HG02938 (cell line): ENCODE measurements at regions not wholly inside any gene's neighbourhood (a gene's known extent, or its start where the extent isn't known, plus 50 kb on each side); places are given as distances from the start of the nearest gene placed in this dataset.
"Not testable (repeated sequence)": the region's sequence is repeated elsewhere in the genome, so short reads cannot be mapped to it uniquely, and the experiment has no call there.

Source experiments
- ATAC-seq: cut with Tn5 transposase; IDR thresholded peaks from one replicate; pipeline ENCODE4 v1.9.1; 2021; ENCODE audit warnings: mild to moderate bottlenecking, moderate library complexity; ENCODE audit not compliant: unreplicated experiment

DNA sequence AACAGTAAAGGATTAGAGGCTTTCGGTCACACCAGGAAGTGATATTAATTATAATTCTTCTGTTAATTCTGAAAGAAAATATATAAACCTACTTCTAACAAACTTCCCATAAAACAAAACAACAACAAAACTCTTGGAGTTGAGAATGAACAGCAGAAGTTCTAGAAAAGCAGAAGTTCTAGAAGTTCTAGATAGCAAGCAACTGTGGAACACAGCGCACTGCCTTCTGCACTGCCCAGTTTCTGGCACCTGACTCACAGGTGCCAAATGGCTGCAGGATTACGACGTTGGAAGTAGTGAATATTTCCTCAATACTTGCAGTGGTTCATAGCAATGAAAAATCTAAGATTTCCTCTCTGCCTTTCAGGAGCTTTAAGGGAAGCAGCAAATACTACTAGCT lies 132.2 kb downstream of the OR13A1 start:
- ATAC-seq: no peak

- ATAC-seq: no peak
Measured at GRCh38 chr10:45197816-45198485, 117.5 kb downstream of the OR13A1 start.

GRCh38 chr10:45198486-45199204 lies 116.8 kb downstream of the OR13A1 start:
- no peak for ATAC-seq

DNA sequence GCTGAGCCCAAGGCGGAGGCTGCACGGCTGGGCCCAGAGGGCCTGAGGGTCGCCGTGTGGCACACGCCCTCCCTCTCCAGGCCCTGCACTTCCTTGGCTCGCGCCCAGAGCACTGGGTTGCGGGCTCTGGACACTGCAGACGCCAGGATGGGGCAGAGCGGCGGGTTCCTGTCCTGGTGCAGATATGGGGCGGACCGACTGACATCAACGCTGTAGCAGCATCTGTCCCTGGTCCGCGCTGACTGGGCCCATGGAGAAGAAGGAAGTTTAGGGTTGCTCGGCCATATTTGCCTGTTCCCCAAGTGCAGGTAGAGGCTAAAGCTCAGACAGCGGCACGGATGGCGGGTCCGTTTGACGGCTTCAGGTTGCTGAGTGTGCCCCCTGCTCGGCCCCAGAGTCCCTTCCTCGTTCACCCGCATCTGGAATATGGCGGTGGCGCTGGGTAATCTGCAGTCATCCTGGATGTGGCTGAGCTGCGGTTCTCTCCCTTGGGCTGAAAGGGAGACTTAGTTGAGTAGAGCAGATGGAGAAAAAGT lies 116.1 kb downstream of the OR13A1 start:
- ATAC-seq: no peak

DNA sequence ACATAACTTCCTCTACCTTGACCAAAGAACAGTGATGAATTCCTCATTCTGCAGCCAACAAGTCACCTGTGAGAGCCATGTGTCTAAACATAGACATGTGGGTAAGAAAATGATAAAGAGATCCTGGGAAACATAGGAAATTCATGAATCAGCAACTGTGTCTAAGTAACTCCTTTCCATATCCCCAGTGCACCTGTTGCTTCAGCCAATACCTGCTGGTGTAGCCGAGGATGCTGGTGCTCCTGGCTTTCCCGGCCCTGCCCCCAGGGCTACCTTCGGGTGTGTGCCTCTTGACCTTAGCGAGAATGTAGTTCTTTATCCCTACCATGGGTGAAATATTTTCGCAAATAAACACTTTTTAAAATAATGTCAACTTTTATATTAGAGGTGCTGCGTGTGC lies 114.1 kb downstream of the OR13A1 start:
- no peak for ATAC-seq

- ATAC-seq: no peak
Measured at GRCh38 chr10:45202242-45202641, 113.2 kb downstream of the OR13A1 start.

GRCh38 chr10:45204954-45205775 lies 110.2 kb downstream of the OR13A1 start:
- ATAC-seq: no peak

DNA sequence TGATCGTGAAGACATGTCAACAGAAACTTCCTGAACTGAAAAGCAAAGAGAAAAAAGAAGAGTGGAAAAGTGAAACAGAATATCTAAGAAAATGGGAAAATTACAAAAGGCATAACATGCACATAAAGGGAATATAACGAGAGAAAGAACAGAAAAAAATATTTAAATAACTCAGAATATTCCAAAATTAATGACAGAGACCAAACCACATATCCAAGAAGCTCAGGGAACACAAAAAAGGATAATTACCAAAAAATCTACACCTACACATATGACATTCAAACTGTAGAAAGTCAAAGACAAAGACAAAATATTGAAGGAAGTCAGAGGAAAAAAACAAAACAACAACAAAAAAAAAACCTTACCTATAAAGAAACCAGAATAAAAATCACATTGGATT lies 105.5 kb downstream of the OR13A1 start:
- no peak for ATAC-seq

GRCh38 chr10:45211576-45211975 lies 103.8 kb downstream of the OR13A1 start:
- no peak for ATAC-seq

- no peak for ATAC-seq
Measured at GRCh38 chr10:45219416-45219815, 96.0 kb downstream of the OR13A1 start.

DNA sequence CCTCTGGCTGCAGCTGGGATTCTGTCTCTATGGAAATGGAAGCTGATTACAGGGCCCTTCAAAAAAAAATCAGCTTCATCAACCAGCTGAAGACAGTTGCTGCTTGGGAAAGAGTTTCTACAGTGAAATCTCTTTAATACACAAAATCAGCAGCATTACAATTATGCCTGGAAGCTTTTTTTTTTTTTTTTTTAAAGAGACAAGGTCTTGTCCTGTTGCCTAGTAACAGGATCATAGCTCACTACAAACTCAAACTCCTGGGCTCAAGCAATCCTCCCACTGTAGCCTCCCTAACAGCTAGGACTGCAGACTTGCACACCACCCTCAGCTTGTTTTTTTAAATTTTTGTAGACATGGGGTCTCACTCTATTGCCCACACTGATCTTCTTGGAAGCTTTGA lies 94.5 kb downstream of the OR13A1 start:
- ATAC-seq: no peak

DNA sequence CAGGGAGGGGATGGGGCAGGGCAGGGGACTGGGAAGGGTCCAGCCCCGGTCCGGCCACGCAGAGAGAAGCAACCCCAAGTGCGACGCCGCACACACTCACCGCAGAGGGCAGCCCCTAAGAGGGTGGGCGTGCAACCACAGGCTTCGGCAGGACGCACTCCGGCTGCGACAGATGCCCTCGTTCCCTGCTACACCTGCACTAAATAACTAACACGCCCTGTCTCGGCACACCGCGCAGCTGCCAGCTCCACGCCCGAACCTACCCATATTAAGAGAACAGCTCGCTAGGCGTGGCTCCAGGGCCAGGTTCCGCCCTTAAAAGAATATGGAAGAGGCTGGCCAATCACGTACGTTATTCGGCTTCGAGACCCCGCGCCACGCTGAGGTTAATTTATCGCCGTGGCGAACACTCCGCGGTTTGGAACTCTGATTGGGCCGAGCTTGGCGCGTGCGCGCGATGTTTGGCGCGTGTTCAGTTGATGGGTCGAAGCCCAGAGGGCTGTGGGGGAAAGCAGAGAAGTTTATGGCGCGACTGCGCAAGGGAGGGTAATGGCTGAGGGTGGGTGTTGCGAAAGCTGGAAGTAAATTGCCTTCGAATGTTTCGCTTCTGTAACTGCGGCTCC lies 91.1 kb downstream of the OR13A1 start:
- ATAC-seq: no peak

DNA sequence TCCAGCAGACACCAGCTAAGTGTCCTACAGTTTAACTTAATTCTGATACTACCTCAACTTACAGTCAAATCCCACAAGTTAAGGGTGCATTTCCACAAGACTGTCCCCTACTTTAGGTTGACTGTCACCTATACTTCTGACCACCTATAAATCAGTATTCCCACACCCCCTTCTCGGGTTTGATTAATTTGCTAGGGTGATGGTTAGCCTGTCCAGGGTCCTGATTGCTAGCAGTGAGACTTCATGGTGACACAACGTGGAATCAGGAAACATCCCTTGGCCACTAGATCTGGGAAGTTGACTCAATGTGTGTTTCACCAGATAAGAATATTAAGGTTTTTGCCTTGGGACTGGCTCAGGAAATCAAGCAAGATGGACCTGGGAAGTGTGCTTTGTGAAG lies 88.4 kb downstream of the OR13A1 start:
- ATAC-seq: no peak

DNA sequence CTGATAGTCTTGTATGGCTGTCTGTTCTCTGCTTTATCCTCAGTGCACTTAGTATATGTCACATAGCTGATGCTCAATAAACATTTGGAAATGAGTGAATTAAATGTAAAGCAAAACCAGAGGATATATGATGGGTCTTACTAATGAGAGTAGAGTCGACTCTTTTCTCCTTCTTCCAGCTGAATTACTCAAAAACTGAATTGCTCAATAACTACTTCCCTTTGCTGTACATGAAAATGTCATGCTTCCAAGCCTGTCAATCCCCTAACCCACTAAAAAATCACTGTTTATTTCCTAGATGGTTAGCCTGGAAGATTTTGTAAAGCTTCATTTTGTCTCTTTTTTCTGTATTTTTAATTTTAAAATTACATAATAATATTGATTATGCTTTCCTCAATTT lies 88.0 kb downstream of the OR13A1 start:
- no peak for ATAC-seq

DNA sequence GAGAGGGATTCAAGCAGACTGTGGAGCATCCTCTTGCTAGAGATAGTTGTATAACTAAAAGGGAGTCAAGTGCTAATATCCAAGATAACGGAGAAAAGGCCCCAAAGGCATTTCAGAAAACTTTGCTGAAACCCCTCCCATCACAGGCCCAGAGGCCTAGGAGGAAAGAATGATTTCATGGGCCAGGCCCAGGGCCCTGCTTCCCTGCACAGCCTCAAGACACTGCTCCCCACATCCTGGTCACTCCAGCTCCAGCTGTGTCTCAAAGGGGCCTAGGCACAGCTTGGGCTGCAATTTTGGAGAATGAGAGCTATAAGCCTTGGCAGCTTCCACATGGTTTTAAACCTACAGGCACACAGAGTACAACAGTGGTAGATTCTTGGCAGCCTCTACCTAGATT lies 85.6 kb downstream of the OR13A1 start:
- no peak for ATAC-seq

DNA sequence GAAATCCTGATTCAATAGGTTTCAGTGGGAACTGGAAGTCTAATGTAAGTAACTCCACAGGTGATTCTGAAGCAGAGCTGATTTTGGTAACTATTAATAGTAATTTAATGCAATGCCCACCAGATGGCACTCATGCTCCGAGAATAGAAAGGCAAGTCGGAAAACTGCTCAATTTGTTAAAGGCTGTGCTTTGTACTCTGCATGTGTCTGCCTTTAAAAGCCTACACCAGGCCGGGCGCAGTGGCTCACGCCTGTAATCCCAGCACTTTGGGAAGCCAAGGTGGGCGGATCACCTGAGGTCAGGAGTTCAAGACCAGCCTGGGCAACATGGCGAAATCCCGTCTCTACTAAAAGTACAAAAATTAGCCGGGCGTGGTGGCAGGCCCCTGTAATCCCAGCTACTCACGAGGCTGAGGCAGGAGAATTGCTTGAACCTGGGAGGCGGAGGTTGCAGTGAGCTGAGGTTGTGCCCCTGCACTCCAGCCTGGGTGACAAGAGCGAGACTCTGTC lies 80.1 kb downstream of the OR13A1 start:
- ATAC-seq: not testable (repeated sequence)

DNA sequence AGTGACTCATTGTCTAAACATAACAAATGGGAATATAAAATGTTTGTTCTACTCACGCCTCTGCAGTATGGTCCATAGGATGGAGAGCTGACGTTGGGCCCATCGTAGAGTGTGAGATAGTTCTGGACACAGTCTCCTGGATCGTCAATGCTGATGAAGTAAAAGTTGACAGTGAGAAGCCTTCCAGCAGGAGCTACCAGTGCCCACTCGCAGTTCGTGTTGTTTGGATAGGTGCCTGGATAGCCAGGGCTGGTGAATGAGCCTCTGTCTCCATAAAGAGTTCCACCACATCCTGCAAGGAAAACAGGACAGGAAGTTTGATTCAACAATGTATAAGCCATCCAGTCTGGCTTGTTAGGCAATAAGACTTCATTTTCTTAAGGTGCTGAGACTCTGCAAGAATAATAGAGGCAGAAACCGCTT lies 79.6 kb downstream of the OR13A1 start:
- ATAC-seq: no peak

DNA sequence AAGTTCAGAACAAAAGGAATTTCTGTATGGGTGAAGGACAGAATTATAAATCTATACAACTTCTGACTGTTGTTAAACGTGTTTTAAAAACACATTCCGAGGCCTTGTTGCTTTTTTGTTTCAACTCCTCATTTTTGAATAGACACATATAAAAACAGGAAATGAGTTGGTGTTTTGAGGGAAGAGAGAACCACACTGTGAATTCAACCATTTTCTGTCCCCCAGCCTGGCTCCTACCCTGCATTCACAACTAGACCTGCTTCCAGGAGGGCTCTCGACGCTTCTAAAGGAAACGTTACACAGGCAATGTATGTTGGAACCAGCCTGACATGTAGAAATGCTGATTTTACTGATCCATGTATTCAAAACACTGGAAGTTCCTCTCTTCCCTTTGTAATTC lies 76.5 kb downstream of the OR13A1 start:
- ATAC-seq: no peak

DNA sequence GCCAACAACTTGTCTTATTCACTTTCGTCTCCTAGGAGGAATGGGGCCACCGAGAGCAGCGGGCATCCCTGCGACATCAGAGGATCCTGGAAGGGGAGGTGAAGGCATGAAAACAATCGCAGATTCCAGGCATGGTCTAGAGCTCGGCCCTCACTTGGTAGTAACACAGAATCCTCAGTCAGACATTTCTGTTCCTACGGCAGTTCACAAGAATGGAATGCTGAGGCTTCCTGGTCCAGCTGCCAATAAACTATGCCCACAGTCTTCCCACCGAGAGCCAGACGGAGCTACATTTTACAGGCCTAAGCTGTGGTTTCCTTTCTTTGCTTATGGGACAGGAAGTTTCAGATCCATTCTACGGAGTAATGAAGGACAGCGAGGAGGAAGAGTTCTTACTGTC lies 75.8 kb downstream of the OR13A1 start:
- ATAC-seq: no peak

DNA sequence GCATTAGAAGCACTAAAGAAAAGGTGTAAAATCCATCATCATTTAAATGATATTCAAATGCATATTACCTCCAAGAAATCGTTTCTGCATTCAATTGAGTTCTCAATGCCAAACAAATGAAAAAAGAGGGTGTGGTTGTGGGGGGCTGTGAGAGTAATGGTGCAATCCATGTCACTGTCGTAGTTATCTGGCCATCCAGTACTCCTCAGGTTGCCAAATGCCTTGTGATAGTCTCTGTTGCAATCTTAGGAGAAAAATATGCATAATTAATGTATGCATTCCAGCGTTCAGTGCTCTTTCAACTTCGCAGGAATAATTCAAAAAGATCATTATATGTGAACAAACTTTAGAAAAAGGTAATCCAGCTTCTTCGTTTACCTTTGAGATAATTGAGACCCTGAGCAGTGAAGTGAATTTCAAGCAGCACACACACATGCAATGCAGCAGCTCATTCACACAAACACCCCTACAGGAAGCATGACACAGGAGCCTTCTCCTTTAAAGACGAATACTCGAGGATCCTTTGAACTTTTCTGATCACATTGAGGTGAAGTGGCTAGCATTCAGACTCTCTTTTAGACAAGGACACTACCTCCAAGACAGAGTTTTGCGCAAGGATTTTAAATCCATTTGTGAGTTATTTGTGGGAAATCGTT lies 73.4 kb downstream of the OR13A1 start:
- ATAC-seq: no peak
